ENCODE measurements at regions not wholly inside any gene's neighbourhood (a gene's known extent, or its start where the extent isn't known, plus 50 kb on each side); places are given as distances from the start of the nearest gene placed in this dataset.

GRCh38 chr11:70024036-70024772 is 53.9 kb upstream of the ANO1 start:
- no peak overlapping the region for H3K9ac ChIP-seq
- no peaks in the 10 kb centered on the region for H3K4me1 ChIP-seq
- H3K27me3 ChIP-seq (ENCODE audit: control insufficient read depth, insufficient read depth, low read length), result no peaks in the 10 kb centered on the region
- no peaks in the 10 kb centered on the region for H3K36me3 ChIP-seq (ENCODE audit: control insufficient read depth, insufficient read depth, low read length)
- H3K27ac ChIP-seq, result no peak overlapping the region
- H3K4me2 ChIP-seq (ENCODE audit: low read length), result no peak overlapping the region
- TF ChIP-seq, protein P1, sequence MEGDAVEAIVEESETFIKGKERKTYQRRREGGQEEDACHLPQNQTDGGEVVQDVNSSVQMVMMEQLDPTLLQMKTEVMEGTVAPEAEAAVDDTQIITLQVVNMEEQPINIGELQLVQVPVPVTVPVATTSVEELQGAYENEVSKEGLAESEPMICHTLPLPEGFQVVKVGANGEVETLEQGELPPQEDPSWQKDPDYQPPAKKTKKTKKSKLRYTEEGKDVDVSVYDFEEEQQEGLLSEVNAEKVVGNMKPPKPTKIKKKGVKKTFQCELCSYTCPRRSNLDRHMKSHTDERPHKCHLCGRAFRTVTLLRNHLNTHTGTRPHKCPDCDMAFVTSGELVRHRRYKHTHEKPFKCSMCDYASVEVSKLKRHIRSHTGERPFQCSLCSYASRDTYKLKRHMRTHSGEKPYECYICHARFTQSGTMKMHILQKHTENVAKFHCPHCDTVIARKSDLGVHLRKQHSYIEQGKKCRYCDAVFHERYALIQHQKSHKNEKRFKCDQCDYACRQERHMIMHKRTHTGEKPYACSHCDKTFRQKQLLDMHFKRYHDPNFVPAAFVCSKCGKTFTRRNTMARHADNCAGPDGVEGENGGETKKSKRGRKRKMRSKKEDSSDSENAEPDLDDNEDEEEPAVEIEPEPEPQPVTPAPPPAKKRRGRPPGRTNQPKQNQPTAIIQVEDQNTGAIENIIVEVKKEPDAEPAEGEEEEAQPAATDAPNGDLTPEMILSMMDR (IDR thresholded peaks at IDR 0.05), result no peak
- no peak overlapping the region for H3K4me3 ChIP-seq (ENCODE audit: low read depth, low read length)
- H3K79me2 ChIP-seq, result no peaks in the 10 kb centered on the region
- H2AFZ ChIP-seq, result no peak overlapping the region
- H3K9me3 ChIP-seq (ENCODE audit: control insufficient read depth, low read length), result no peaks in the 10 kb centered on the region

DNA sequence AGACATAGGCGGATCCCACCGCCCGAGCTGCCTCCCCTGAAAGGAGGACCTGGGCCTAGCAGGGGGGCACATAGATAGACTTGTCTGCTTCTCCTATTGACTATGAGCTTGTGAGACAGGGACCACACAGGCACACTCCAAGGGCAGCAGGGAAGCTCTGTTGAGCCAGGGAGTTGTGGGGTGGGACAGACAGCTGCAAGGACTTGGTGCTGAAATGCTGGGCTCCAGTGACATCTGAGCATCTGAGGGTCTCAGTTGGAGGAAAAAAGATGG is 53.4 kb upstream of the ANO1 start:
- no peaks in the 10 kb centered on the region for H3K79me2 ChIP-seq
- H3K4me2 ChIP-seq (ENCODE audit: low read length), result no peak overlapping the region
- H3K27me3 ChIP-seq (ENCODE audit: control insufficient read depth, insufficient read depth, low read length), result no peaks in the 10 kb centered on the region
- no peak overlapping the region for H2AFZ ChIP-seq
- no peak overlapping the region for H3K27ac ChIP-seq
- no peaks in the 10 kb centered on the region for H3K9me3 ChIP-seq (ENCODE audit: control insufficient read depth, low read length)
- no peaks in the 10 kb centered on the region for H3K36me3 ChIP-seq (ENCODE audit: control insufficient read depth, insufficient read depth, low read length)
- H3K9ac ChIP-seq, result no peak overlapping the region
- TF ChIP-seq, protein P1 (IDR thresholded peaks at IDR 0.05), result no peak
- no peak overlapping the region for H3K4me3 ChIP-seq (ENCODE audit: low read depth, low read length)
- peaks cover 3% of the 10 kb centered on the region for H3K4me1 ChIP-seq

- H3K9ac ChIP-seq, result no peak overlapping the region
- no peaks in the 10 kb centered on the region for H3K79me2 ChIP-seq
- peaks cover 3% of the 10 kb centered on the region for H3K4me1 ChIP-seq
- TF ChIP-seq, protein P1 (IDR thresholded peaks at IDR 0.05), result no peak
- H2AFZ ChIP-seq, result no peak overlapping the region
- no peaks in the 10 kb centered on the region for H3K36me3 ChIP-seq (ENCODE audit: control insufficient read depth, insufficient read depth, low read length)
- no peaks in the 10 kb centered on the region for H3K27me3 ChIP-seq (ENCODE audit: control insufficient read depth, insufficient read depth, low read length)
- no peak overlapping the region for H3K4me2 ChIP-seq (ENCODE audit: low read length)
- H3K27ac ChIP-seq, result no peak overlapping the region
- no peaks in the 10 kb centered on the region for H3K9me3 ChIP-seq (ENCODE audit: control insufficient read depth, low read length)
- no peak overlapping the region for H3K4me3 ChIP-seq (ENCODE audit: low read depth, low read length)
These were observed 52.8 kb upstream of the ANO1 start for GRCh38 chr11:70025308-70025707.

DNA sequence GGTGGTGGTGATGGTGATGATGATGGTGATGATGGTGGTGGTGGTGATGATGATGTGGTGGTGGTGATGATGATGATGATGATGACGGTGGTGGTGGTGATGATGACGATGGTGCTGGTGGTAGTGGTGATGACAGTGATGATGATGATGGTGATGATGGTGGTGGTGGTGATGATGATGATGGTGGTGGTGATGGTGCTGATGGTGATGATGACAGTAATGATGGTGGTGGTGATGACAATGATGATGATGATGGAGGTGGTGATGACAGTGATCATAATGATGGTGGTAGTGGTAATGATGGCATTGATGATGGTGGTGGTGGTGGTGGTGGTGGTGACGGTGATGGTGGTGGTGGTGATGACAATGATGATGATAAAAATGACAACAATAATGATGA is 52.1 kb upstream of the ANO1 start:
- Histone ChIP-seq H3K36me3 (ENCODE audit: control insufficient read depth, insufficient read depth, low read length) (no peaks in the 10 kb centered on the region), H2AFZ (no peak overlapping the region), H3K27ac (no peak overlapping the region), H3K9ac (no peak overlapping the region), H3K4me3 (ENCODE audit: low read depth, low read length) (no peak overlapping the region), H3K9me3 (ENCODE audit: control insufficient read depth, low read length) (no peaks in the 10 kb centered on the region), H3K79me2 (no peaks in the 10 kb centered on the region), H3K4me1 (peaks cover 3% of the 10 kb centered on the region), H3K27me3 (ENCODE audit: control insufficient read depth, insufficient read depth, low read length) (no peaks in the 10 kb centered on the region), H3K4me2 (ENCODE audit: low read length) (no peak overlapping the region)
- TF ChIP-seq, protein P1 (IDR thresholded peaks at IDR 0.05), result no peak

GRCh38 chr11:70026726-70027125 is 51.4 kb upstream of the ANO1 start:
- no peak overlapping the region for H2AFZ ChIP-seq
- peaks cover 3% of the 10 kb centered on the region for H3K4me1 ChIP-seq
- no peak overlapping the region for H3K9ac ChIP-seq
- H3K4me3 ChIP-seq (ENCODE audit: low read depth, low read length), result no peak overlapping the region
- no peaks in the 10 kb centered on the region for H3K79me2 ChIP-seq
- no peaks in the 10 kb centered on the region for H3K27me3 ChIP-seq (ENCODE audit: control insufficient read depth, insufficient read depth, low read length)
- H3K4me2 ChIP-seq (ENCODE audit: low read length), result no peak overlapping the region
- H3K27ac ChIP-seq, result no peak overlapping the region
- no peaks in the 10 kb centered on the region for H3K36me3 ChIP-seq (ENCODE audit: control insufficient read depth, insufficient read depth, low read length)
- TF ChIP-seq, protein P1 (IDR thresholded peaks at IDR 0.05), result no peak
- H3K9me3 ChIP-seq (ENCODE audit: control insufficient read depth, low read length), result no peaks in the 10 kb centered on the region

All from parathyroid adenoma (tissue), 2 donors.